ENCODE measurements at regions not wholly inside any gene's neighbourhood (a gene's known extent, or its start where the extent isn't known, plus 50 kb on each side); places are given as distances from the start of the nearest gene placed in this dataset.

DNA sequence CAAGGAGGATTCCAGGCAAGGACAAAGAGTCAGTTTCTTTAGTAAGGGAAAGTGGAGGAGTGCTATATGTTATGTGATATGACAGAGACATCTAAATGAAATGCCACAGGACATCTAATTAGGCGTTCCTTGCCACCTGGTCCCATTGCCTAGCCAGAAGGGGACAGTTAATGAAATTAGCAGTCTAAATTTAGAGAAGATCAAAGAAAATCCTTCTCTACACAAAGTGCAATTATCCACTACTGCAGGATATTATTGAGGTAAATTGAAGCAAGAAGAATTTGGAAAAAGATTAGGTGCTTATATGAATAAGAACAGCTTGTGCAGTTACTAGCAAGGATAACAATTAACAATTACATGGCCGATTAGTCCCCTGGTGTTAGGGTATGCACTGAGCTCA lies 495.3 kb upstream of the NMUR2 start:
- DNase-seq: no peak

DNA sequence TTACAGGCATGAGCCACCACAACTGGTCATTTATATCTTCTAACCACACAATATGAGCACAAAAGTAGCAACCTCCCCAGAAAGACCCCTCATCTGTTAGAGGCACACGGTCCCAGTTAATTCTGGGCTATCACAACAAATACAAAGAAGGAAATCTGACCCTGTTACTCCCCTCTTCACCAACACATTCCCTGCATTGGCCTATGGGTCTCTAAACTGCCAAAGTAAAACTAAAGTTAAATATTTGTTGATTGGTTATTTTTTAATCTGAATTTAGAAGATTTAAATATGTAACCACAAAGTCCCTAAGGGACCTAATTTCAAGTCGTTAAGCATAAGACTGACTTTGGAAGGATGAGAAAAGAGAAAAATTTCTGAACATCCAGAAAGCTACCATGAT lies 496.7 kb upstream of the NMUR2 start:
- no peak for DNase-seq

DNA sequence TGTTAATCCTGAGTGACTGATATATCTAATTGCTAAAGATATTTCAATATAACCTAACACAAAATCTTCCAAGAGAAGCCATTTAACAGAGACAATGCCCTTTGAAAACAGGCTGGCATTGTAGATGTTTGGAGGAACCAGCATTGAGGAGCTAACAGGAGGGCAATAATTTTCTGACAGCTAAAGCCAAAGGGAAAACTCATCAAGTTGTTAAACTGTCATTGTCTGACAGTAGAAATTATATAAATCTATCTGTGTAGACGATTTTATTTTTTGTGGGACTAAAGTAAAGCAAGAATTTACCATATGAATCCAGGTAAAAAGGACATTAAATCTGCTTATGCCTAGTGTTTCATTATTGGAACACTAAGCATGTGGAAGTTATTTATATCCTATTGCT lies 500.2 kb upstream of the NMUR2 start:
- DNase-seq: no peak

DNA sequence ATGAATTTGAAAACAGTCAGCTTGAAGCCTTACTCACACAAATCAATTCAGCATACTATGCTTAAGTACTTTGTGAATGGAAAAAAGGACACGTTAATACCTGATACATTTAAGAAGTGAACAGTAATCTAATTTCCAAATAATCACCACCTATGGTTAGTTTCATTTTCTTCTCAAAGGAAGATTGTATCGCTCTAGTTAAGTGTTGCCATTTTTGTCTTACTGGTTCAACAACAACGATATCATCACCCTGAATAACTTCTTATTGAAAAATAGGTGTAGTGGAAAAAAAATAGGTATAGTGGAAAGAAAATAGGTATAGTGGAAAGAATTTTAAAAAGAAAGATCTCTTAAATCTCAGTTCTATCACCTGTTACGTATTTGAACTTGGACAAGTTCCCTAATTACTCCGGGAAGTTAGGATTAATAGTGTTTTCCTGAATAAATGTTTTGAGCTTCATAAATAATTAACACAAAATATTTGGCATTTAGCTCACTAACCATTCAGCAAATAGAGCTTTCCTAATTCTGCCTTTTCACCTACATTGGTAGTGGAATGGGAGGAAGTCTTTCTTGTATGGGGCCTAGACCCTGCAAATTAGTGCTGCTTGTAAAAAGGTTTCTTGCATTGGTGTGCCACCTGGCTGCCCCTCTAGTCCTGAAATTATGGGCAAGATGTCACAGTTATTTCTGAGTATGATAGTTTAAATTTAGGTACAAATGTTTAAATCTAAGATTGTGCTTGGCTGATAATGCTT lies 502.6 kb upstream of the NMUR2 start:
- DNase-seq: no peak

DNA sequence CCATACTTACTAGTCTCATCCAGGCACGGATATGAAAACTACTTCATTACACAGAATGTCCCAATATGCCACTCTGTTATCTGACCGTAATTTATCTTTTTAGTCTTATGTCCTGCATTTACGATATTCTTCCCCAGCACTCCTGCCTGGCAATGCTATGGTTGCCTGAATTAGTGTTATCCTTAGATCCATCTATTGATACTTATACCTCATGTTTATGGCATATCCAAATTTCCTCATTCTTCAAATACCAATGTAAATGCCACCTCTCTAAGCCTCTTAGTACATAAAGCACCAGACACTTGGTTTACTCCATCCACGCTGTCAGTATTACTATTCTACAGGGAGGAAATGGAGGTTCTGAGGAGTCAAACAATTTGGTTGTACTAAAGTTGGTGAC lies 507.8 kb upstream of the NMUR2 start:
- no peak for DNase-seq

DNA sequence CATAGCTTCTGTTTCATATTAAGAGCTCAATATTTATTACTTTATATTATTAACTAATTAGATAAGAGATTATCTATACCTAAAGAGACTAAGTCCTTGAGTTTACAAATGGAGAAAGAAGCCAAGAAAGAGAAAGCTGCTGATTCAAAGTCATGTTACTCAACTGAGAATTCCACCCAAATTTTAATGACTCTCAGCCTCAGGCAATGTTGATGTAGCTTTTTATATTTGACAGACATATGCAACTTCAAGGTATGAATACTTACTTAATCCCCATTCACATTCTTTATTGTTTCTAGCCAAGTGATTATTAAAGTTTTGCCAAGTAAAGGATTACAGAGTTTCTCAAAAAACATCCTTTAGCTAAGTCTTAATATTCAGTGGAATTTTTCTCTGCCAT lies 527.5 kb upstream of the NMUR2 start:
- DNase-seq: no peak

DNA sequence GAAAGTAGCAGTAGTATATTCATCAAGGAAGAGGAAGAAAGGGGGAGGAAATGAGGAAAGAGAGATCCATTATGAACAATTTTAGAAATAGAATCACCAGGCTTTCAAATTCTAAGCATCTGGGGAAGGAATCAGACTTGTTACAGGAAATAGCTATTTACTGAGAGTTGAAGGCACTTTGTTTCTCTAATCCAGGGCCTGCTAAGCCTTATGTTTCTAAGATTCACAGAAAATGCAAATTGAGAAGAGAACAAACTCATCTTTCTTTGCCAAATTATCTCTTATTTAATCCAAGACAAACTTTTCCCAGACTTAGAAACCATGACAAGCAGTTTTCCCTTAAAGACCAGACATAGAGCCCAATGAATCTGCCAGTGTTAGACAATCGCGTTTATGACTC lies 528.0 kb upstream of the NMUR2 start:
- no peak for DNase-seq

DNA sequence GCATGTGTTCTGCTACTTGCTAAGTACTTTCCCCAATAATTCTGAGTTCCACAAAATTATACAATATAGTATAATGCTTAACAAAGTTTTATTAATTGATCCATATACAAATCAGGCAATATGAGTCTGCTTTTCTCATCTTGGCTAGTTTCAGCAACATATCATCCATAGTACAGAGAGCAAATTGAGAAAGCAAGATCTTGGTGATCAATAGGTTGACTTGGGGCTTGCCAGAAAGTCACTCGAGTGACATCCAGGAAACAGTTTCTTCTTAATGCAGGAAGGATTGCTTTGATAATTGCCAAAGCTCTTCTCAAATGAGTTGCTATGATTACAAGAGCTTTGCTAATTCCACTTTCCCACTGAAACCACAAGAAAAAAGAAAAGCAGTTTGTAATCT lies 533.6 kb upstream of the NMUR2 start:
- no peak for DNase-seq

DNA sequence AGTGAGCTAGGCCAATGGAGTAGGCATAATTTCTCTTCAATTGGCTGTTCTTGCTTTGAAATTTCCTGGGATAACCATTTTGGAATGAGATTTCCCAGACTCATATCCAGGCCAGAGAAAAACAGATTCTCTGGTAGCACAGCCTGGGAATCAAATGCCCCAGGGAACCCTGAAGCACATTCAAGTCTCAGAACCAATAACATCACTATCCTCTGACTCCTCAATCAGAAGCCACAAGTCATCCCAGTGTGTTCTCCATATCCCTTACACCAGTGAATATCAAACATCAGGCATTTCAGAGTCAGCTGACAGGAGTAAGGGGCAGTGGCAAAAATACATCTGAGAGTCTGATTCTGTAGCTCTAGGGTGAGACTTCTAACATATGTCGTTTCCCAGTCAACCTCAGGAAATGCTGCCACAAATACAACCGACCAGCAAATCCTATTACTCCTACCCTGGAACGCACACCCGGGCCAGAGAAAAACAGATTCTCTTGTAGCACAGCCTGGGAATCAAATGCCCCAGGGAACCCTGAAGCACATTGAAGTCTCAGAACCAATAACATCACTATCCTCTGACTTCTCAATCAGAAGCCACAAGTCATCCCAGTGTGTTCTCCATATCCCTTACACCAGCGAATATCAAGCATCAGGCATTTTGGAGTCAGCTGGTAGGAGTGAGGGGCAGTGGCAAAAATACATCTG lies 537.7 kb upstream of the NMUR2 start:
- no peak for DNase-seq

DNA sequence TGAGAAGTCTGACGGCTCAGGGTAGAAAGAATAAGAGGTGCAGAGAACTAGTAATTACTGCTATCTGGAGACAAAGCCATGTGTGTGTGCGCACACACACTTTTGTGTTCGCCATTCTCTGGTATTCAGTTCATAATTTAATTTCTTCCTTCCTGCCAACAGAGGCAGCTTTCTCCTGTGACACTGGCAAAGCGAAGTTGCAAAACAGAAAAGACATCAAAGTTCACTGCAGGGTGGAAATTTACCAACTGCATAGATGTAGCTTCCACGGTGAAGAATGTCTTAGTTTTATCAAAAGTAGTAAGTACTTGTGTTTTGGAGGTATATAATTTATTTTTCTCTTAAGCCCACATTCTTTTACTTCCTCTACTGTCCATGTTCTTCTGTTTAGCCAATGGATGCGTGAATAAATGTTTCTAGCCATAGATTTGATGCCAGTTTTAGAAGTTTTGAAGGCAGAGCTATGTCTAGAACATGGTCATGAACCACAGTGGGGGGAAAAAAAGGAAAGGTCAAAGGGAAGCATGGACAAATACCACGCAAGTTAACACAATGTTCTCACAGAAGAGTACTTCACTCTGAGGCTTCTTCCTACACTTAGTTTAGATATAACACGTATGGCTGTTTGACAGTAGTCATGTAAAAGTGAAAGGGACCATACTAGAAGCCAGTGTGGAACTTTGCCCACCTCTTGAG lies 536.5 kb upstream of the GRIA1 start:
- no peak for DNase-seq

DNA sequence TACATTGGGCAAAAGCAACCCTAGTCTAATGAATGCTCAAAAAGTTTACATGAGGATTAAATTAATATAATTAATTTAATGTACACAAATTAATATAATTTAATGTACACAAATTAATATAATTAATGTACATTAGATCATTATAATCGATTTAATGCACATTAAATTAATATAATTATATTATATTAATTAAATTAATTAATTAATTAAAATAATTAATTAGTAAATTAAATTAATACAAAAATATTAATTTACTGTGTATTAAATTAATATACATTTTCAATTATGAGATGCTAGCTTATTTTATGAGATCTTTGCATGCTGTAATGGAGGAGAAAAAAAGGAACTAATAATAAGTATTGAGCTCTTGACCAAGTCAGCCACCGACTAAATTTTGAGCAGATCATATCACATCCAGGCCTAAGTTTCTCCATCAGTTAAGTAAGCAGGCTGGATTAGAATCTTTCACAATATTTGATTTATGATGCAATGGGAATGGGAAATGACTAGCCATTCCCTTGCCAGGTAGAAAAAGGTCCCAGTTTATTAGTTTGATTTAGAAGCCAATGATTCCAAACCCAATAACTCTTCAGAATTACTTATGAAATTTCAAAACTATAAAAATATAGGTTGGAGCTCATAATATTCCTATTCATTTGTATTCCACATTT lies 533.4 kb upstream of the GRIA1 start:
- DNase-seq: no peak

DNA sequence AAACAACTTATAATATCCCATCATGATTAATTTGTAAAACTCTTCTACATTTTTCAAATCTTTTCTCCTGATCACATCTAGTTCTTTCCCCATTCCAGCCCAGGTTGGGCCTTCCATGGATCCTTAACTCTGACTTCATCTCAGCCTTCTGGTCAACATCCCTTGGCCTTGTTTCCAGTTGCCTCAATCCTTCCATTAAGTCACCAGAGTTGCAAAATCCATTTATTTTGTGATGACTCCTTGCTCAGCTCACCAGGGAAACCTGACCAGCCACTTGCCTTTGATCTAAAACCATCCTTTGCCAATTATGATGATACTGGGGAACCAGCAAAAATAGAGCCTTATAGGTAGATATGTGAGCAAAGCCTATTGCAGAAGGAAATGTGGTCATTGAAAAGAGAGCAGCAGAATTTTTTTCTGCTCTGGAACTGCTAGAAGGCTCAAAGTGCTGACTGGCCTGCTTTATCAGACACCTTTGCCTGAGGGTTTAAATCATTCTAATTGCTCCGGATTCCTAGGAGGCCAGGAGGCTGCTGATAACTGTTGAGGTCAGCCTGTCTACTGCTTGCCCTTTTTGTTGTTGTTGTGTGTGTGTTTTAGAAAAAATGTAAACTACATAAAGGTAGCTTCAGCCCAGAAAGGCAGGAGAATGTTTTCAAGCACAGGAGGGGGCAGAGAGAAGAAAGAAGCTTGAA lies 512.2 kb upstream of the GRIA1 start:
- DNase-seq: no peak

DNA sequence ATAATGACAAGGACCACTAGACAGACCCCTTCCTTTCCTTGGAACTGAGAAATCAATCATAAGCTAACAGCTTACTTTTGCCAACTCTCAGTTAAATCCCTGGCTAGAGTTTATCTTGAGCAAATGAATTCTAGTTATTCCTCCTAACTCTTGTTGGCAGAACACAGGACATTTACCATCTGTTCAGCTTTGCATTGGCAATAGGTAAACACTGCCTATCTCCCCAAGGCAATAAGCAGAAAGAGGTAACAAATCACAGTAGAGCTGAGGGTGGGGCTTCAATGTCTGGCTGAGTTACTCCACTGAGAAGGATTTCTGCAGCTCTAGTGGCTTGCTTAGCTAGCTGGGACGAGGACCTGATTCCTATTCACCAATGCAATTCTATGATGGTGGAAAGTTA lies 503.3 kb upstream of the GRIA1 start:
- peak; percentile 67 for DNase-seq

DNA sequence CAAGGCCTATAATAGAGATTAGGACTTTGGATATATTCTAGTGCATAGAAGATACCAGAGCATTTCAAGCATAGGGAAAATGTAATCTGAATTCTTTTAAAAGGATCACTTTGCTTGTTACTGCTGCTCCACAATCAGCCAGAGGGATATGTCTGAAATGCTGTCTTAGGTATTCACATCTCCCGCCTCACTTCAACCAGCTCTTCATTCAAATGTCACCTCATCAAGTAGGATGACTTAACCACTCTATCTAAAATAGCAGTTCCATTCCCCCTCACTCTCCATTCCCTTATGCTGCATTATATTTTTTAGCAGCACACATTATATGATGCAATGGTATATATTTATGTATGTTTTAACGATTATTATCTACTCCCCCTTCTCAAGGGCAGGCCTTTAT lies 500.3 kb upstream of the GRIA1 start:
- DNase-seq: no peak

DNA sequence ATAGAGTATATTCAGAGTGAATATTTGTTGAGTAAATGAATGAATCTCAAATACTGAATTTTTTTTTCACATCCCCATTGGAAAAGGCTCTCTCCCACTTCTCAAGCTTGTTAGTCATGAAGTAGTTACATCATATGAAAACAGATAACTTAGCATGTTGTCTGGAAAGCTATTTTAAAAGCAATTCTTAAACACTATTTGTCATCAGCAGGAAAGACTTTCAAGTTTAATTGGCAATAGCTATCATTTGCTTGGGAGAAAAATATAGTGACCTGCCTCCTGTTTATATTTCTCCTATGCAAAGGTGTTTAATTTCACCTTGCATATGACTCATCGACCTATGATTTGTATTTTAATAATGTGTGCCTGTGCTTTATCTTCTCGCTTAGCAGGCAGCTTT lies 499.8 kb upstream of the GRIA1 start:
- no peak for DNase-seq

DNA sequence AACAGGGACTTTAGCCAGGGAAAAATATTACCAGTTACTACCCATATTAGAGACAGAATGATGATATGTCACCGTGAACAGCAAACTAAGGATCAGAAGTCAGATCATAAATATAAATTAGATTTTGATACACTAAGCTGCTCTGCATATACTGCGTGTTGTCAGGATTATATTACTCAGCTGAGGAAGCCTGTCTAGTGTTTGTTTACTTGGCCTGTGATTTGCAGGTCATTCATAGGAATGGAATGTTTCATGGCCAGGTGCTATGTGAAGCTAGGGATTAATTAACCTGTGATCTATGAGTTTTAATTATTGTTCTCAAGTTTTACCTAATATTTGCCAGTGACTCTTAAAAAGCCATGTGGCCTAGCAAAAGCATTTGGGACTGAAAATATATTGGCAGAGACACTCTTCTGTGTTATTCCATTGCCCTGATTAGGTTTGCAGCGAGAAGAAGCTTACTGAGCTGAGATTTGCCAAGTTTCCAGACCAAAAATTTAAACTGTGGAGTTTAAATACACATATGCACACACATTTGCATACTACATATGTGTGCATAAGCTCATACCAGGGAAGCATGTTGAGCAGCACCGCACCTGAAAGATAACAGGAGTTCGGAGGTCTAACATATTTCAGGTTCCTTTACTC lies 496.3 kb upstream of the GRIA1 start:
- no peak for DNase-seq

DNA sequence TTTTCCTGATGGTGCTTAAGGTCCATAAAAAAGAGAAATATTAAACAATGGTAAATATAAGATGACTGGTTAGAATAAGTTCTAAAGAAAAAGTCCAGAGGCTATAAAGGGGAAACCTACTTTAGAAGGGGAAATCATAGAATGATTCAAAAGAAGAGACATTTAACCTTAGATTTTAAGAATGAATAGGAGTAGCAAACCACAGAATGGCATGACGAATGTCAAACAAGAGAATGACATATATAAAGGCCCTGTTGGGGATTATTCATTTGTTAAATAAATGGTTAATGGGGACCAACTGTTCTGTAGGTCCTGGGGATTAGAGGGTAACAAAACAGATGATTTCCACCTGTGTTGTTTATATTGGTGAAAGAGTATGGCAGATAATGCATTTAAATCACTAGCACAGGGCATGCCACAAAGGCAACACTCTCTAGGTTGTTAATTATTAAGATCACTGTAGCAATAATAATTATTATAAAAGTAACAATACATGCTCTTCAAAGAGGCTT lies 495.2 kb upstream of the GRIA1 start:
- no peak for DNase-seq

DNA sequence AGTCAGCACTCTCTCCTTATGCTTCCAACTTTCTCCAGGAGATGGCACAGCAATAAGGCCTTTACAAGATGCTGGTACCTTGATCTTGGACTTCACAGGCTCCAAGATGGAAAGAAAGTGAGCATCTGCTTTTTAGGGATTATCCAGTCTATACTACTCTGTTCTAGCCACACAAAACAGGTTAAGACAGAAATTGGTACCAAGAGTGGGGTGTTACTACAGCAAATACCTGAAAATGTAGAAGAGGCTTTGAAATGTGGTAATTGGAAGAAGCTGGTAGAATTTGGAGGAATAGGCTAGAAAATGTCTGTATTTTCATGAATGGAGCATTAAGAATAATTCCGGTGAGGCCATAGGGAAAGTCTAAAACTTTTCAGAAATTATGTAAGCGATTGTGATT lies 484.8 kb upstream of the GRIA1 start:
- DNase-seq: no peak

DNA sequence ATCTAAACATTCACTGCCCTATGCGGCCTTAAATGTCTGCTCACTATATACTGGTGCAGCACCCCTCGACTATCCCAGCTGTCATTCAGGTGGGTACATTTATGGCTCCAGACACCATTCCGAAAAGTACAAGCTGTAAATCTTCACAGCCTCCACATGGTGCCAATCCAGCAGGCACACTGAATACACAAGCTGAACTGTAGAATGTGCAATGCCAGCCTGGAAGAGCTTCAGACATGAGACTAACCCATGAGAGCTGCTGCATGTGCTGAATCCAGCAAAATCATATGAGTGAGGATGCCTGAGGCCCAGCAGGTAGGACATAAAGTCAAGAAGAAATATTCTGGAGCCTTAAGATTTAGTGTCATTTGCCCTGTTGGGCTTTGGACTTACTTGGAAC lies 483.8 kb upstream of the GRIA1 start:
- no peak for DNase-seq

DNA sequence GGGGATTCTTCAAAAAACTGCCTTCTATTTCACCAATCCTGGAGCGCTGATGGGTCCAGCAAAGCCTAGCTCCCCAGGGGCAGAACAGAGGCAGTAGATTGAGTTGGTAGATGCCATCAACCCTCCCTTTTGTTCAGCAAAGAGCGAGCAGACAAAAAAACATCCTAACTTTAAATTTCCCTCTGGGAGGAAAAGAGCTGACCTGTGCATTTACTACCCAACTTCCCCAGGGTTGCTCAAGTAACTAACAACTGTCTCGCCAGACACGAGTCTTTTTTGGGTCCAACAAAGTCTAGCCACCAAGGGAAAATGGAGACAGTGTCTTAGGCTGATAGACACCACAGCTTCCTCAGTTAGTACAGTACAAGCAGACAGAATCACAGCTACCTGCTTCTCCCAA lies 476.3 kb upstream of the GRIA1 start:
- DNase-seq: no peak

DNA sequence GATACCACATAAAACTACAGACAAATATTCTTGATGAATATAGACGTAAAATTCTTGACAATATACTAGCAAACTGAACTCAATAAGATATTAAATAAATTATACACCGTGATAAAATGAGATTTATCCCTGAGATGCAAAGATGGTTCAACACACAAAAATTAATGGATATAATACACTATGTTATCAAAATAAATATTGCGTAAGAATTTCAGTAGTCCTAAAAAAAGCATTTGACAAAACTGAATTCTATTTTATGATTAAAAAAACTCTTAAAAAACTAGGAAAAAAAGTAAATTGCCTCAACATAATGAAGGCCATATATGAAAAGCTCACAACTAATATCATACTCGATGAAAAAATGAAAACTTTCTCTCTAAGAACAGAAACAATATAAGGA lies 472.3 kb upstream of the GRIA1 start:
- no peak for DNase-seq
